ENCODE measurements at regions not wholly inside any gene's neighbourhood (a gene's known extent, or its start where the extent isn't known, plus 50 kb on each side); places are given as distances from the start of the nearest gene placed in this dataset.
A peak's percentile ranks its signal among the peaks of the same experiment; 100 is the strongest.
"Not testable (repeated sequence)": the region's sequence is repeated elsewhere in the genome, so short reads cannot be mapped to it uniquely, and the experiment has no call there.

- no peak for TF ChIP-seq CTCF (IDR thresholded peaks at IDR 0.05; ENCODE audit: borderline replicate concordance)
- peaks cover 4% of the 10 kb centered on the region for H3K4me1 ChIP-seq
- no peak for DNase-seq
- no peak overlapping the region for H3K27ac ChIP-seq (replicated peaks)
- no peak overlapping the region for H3K4me3 ChIP-seq
- no peaks in the 10 kb centered on the region for H3K36me3 ChIP-seq
- H3K9me3 ChIP-seq (replicated peaks), result no peaks in the 10 kb centered on the region
- intact Hi-C loops (cut with micrococcal nuclease), result no loop called here
- H3K27me3 ChIP-seq (ENCODE audit: low read depth), result no peaks in the 10 kb centered on the region
Measured at GRCh38 chr2:13522096-13522495, 805.4 kb downstream of the TRIB2 start.

- Histone ChIP-seq H3K9me3 (replicated peaks) (no peaks in the 10 kb centered on the region), H3K36me3 (no peaks in the 10 kb centered on the region), H3K27me3 (ENCODE audit: low read depth) (no peaks in the 10 kb centered on the region), H3K4me3 (no peak overlapping the region), H3K4me1 (peaks cover 4% of the 10 kb centered on the region), H3K27ac (replicated peaks) (no peak overlapping the region)
- intact Hi-C loops (cut with micrococcal nuclease), result no loop called here
- peak; percentile 52 for TF ChIP-seq CTCF (IDR thresholded peaks at IDR 0.05; ENCODE audit: borderline replicate concordance)
- no peak for DNase-seq
Measured at GRCh38 chr2:13522917-13523821, 806.4 kb downstream of the TRIB2 start.

DNA sequence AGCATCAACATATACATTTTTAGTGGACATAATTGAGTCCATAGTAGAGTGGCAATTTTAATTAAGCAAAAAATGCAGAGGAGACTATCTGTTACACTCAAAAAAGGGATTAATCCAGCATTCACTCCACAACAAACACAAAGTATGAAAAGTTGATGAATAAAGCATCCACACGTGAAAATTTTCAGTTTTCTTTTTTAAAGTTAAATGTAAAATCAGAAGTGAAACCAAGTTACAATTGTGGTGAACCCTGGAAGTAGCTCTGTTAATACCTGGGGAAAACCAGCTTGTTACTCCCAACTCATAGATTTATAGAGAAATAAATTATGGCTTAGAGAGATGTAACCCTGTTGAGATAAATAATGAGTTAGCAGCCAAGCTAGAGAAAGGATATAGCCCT, 807.8 kb downstream of the TRIB2 start:
- Histone ChIP-seq H3K36me3 (no peaks in the 10 kb centered on the region), H3K27me3 (ENCODE audit: low read depth) (no peaks in the 10 kb centered on the region), H3K9me3 (replicated peaks) (no peaks in the 10 kb centered on the region), H3K27ac (replicated peaks) (no peak overlapping the region), H3K4me1 (peaks cover 4% of the 10 kb centered on the region), H3K4me3 (no peak overlapping the region)
- no peak for DNase-seq
- intact Hi-C loops (cut with micrococcal nuclease), result no loop called here
- TF ChIP-seq CTCF (IDR thresholded peaks at IDR 0.05; ENCODE audit: borderline replicate concordance), result no peak

GRCh38 chr2:13531735-13532410, 815.1 kb downstream of the TRIB2 start:
- H3K9me3 ChIP-seq (replicated peaks); H3K36me3 ChIP-seq; H3K27ac ChIP-seq (replicated peaks); H3K4me1 ChIP-seq; DNase-seq; H3K27me3 ChIP-seq (ENCODE audit: low read depth); intact Hi-C loops (cut with micrococcal nuclease); H3K4me3 ChIP-seq: not testable (repeated sequence)

DNA sequence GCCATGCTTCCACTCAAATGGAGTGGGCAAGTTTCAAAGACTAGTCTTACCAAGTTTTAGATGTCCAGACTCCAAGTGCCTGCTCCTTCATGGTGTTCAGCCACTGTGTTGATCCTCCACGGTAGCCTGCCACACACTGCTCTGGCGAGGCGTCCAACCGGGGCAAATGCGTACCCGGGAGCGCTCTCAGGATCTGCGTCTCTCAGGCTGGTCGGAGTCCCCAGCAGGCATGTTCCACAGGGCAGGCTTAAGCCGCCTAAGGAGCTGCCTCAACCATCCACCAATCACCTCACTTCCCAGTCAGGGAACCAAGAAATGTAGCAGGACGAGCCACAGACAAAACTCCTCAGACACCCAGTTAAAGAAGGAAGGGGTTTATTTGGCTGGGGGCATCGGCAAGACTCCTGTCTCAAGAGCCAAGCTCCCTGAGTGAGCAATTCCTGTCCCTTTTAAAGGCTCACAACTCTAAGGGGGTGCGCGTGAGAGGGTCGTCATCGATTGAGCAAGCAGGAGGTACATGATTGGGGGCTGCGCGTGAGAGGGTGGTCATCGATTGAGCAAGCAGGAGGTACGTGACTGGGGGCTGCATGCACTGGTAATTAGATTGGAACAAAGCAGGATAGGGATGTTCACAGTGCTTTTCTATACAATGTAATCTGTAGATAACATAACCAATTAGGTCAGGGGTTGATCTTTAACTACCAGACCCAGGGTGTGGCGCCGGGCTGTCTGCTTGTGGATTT, 816.2 kb downstream of the TRIB2 start:
- H3K27me3 ChIP-seq (ENCODE audit: low read depth); H3K9me3 ChIP-seq (replicated peaks); H3K27ac ChIP-seq (replicated peaks); intact Hi-C loops (cut with micrococcal nuclease); H3K4me3 ChIP-seq; H3K4me1 ChIP-seq; DNase-seq; H3K36me3 ChIP-seq: not testable (repeated sequence)

DNA sequence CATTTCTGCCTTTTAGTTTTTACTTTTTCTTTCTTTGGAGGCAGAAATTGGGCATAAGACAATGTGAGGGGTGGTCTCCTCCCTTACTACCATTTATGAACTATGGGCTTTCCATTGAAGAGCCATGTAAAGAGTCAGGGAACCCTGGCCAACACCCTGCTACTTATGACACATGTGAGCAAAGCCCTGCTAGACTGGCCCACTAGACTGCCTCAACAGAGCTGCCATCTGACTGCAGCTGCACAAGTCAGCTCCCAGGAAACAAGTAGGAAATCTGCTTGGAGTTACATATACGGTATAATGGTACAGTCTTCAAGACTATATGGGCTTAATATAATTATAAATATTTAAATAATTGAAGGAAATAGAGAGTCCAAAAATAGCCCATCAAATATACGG, 816.8 kb downstream of the TRIB2 start:
- Histone ChIP-seq H3K36me3 (no peaks in the 10 kb centered on the region), H3K27ac (replicated peaks) (no peak overlapping the region), H3K4me3 (no peak overlapping the region), H3K9me3 (replicated peaks) (no peaks in the 10 kb centered on the region), H3K27me3 (ENCODE audit: low read depth) (no peaks in the 10 kb centered on the region), H3K4me1 (no peaks in the 10 kb centered on the region)
- DNase-seq, result no peak
- TF ChIP-seq CTCF (IDR thresholded peaks at IDR 0.05; ENCODE audit: borderline replicate concordance), result no peak
- intact Hi-C loops (cut with micrococcal nuclease), result no loop called here

Data from left ventricle myocardium inferior (tissue), 1 donor.